GM23338 (cell line): ENCODE measurements at regions not wholly inside any gene's neighbourhood (a gene's known extent, or its start where the extent isn't known, plus 50 kb on each side); places are given as distances from the start of the nearest gene placed in this dataset.

ENCODE experiments used
- EZH2phosphoT487 ChIP-seq: fragments of 200-600 bp; sonication (generic); IDR thresholded peaks from one replicate; pipeline ENCODE4 v1.8.1; 2018; ENCODE audit warnings: antibody characterized with exemption; ENCODE audit not compliant: unreplicated experiment
- JUNB ChIP-seq: IDR thresholded peaks from one replicate; pipeline ENCODE4 v1.6.1; 2016; ENCODE audit warnings: antibody characterized with exemption; ENCODE audit not compliant: unreplicated experiment
- POLR2AphosphoS5 ChIP-seq: IDR thresholded peaks from 2 replicates; pipeline ENCODE4 v1.6.1; 2016; ENCODE audit warnings: antibody characterized with exemption, low read depth
- TF ChIP-seq, protein P1 (sequence below): IDR thresholded peaks from one replicate; pipeline ENCODE4 v1.6.1; 2018; ENCODE audit warnings: antibody characterized with exemption; ENCODE audit not compliant: unreplicated experiment
- TF ChIP-seq, protein P2 (sequence below), 2 experiments: fragments of 200-600 bp in 1 of 2; sonication (generic) in 1 of 2; conservative IDR thresholded peaks; 2 replicates each; pipeline versions ENCODE4 v1.5.1 to v1.6.1; 2016 to 2017; ENCODE audit warnings: antibody characterized with exemption in 2 of 2, low read depth in 2 of 2, mild to moderate bottlenecking in 2 of 2, moderate library complexity in 1 of 2

DNA sequence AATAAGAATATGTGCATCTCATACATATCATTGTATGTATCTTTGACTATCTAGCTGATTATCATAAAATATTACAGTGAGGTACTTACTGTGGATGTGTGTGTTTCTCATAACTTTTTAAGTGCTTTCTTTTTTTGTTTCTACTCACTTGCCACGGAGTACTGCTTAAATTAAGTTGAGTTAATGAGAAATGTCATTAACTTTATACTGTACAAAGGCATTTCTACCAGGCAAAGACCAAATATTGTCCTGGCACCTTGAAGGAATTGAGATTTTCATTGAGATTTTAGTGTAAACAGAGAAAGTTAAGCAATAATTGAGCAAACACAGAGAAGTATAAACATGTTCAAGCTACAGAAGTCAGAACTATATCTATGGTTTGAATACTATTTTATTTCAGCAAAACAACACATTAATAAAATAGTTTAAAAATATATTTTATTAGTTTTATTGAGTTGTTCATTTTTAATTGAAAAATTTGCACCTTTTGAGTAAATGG, 1750.0 kb downstream of the PCDH7 start:
- TF ChIP-seq, protein P1, sequence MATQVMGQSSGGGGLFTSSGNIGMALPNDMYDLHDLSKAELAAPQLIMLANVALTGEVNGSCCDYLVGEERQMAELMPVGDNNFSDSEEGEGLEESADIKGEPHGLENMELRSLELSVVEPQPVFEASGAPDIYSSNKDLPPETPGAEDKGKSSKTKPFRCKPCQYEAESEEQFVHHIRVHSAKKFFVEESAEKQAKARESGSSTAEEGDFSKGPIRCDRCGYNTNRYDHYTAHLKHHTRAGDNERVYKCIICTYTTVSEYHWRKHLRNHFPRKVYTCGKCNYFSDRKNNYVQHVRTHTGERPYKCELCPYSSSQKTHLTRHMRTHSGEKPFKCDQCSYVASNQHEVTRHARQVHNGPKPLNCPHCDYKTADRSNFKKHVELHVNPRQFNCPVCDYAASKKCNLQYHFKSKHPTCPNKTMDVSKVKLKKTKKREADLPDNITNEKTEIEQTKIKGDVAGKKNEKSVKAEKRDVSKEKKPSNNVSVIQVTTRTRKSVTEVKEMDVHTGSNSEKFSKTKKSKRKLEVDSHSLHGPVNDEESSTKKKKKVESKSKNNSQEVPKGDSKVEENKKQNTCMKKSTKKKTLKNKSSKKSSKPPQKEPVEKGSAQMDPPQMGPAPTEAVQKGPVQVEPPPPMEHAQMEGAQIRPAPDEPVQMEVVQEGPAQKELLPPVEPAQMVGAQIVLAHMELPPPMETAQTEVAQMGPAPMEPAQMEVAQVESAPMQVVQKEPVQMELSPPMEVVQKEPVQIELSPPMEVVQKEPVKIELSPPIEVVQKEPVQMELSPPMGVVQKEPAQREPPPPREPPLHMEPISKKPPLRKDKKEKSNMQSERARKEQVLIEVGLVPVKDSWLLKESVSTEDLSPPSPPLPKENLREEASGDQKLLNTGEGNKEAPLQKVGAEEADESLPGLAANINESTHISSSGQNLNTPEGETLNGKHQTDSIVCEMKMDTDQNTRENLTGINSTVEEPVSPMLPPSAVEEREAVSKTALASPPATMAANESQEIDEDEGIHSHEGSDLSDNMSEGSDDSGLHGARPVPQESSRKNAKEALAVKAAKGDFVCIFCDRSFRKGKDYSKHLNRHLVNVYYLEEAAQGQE: no peak
- TF ChIP-seq, protein P2, sequence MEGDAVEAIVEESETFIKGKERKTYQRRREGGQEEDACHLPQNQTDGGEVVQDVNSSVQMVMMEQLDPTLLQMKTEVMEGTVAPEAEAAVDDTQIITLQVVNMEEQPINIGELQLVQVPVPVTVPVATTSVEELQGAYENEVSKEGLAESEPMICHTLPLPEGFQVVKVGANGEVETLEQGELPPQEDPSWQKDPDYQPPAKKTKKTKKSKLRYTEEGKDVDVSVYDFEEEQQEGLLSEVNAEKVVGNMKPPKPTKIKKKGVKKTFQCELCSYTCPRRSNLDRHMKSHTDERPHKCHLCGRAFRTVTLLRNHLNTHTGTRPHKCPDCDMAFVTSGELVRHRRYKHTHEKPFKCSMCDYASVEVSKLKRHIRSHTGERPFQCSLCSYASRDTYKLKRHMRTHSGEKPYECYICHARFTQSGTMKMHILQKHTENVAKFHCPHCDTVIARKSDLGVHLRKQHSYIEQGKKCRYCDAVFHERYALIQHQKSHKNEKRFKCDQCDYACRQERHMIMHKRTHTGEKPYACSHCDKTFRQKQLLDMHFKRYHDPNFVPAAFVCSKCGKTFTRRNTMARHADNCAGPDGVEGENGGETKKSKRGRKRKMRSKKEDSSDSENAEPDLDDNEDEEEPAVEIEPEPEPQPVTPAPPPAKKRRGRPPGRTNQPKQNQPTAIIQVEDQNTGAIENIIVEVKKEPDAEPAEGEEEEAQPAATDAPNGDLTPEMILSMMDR (conservative IDR thresholded peaks at IDR 0.05; ENCODE audit: low read depth in 2 of 2): no peak
- no peak for TF ChIP-seq POLR2AphosphoS5
- no peak for TF ChIP-seq EZH2phosphoT487
- TF ChIP-seq JUNB: no peak
